C4-2B (cell line): ENCODE measurements at regions not wholly inside any gene's neighbourhood (a gene's known extent, or its start where the extent isn't known, plus 50 kb on each side); places are given as distances from the start of the nearest gene placed in this dataset.

Source experiments
- H3K27ac ChIP-seq: fragments of 450-650 bp; 2 replicates; pipeline ENCODE4 v1.5.1; 2017
- CTCF ChIP-seq: fragments of 450-650 bp; conservative IDR thresholded peaks from 2 replicates; pipeline ENCODE4 v1.5.1; 2017; ENCODE audit warnings: mild to moderate bottlenecking
- ZFX ChIP-seq: fragments of 450-650 bp; IDR thresholded peaks from 2 replicates; pipeline ENCODE4 v1.6.1; 2017

- H3K27ac ChIP-seq: no peak overlapping the region
- no peak for TF ChIP-seq ZFX
- no peak for TF ChIP-seq CTCF
Observed at GRCh38 chr10:123377883-123378282, 223.7 kb downstream of the BUB3 start.

- TF ChIP-seq CTCF (no peak), ZFX (no peak)
- H3K27ac ChIP-seq: no peak overlapping the region
Observed at GRCh38 chr10:123378302-123378701, 224.1 kb downstream of the BUB3 start.

GRCh38 chr10:123379156-123379555 is 225.0 kb downstream of the BUB3 start:
- TF ChIP-seq CTCF: no peak
- no peak for TF ChIP-seq ZFX
- no peak overlapping the region for H3K27ac ChIP-seq

- no peak overlapping the region for H3K27ac ChIP-seq
- no peak for TF ChIP-seq ZFX
- TF ChIP-seq CTCF: peak; percentile 70
Observed at GRCh38 chr10:123380491-123381085, 226.4 kb downstream of the BUB3 start.

- TF ChIP-seq CTCF: no peak
- TF ChIP-seq ZFX: no peak
- no peak overlapping the region for H3K27ac ChIP-seq
Observed at GRCh38 chr10:123381224-123381623, 227.0 kb downstream of the BUB3 start.

- H3K27ac ChIP-seq: no peak overlapping the region
- TF ChIP-seq CTCF: no peak
- TF ChIP-seq ZFX: no peak
Observed at GRCh38 chr10:123382491-123382890, 228.3 kb downstream of the BUB3 start.

- no peak for TF ChIP-seq CTCF
- no peak for TF ChIP-seq ZFX
- no peak overlapping the region for H3K27ac ChIP-seq
Observed at GRCh38 chr10:123385508-123386080, 231.4 kb downstream of the BUB3 start.
